ENCODE measurements at regions not wholly inside any gene's neighbourhood (a gene's known extent, or its start where the extent isn't known, plus 50 kb on each side); places are given as distances from the start of the nearest gene placed in this dataset.

DNA sequence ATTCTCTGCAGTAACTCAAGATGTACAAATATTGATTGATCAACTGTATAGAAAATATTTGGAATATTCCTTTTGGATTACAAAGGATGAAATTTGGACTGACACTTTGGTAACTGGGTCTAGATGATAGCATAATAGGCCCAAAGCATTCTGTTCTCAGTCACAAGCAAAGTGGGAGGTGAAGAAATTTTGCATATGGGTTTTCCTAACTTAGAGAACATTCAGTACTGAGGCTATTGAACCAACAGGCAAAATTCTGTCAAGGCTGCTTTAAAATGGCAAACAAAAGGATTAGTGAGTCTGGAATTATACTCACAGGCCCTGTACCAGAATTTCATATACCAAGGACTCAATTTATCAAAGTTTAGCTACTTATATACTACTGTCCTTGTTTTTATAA, 1020.6 kb downstream of the TLE4 start:
- DNase-seq = no peak

DNA sequence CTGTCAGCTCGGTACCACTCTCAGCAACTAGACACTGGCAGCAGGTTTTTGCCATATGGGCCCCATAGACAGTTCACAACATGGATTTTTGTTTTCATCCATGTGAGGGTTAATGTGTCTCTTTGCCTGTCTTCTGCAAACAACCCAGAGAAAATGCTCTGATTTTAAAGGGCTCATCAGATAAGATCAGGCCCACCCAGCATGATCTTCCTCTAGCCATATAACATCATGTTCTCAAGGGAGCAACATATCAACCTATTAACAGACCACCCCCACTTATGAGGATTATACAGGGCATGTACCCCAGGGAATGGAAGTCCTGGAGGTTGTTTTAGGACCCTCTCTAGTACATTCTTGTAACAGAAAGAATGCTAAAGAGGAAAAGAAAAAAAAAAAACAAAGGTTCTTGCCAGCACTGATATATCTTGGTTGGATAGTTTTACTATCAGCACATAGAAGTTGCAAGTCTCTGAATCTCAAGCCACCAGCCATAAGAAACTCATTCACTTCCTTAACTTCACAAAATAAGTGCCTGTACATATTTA, 1015.1 kb downstream of the TLE4 start:
- no peak for DNase-seq

DNA sequence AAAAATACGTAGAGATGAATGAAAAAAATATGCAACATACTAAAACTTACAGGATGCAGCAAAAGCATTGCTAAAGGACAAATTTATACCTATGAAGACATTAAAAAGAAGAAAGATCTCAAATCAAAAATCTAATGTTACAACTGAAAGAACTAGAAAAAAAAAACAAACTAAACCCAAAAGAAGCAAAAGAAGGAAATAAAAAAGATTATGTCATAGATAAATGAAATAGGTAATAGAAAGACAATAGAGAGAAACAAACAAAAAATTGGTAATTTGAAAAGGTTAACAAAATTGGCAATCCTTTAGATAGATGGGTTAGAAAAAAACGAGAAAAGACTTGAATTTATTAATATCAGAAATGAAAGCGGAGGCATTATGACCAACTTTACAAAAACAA, 1000.2 kb downstream of the TLE4 start:
- DNase-seq = no peak

DNA sequence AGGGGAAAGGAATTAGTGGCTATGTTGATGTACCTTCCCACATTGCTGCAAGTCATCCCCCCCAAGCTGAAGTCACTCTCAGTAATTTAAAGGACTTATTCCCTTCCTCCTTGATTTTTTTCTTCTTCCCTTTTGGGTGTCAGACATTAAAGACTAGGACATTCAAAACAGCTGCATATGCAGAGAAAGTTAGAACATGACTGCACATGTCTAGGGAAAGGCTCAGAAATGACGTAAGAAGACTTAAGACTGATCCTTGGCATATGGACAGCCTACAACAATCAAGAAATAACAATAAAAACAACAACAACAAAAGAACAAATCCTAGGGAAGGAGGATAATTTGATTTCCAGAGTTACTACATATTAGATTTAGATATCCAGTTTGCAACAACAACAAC, 997.5 kb downstream of the TLE4 start:
- DNase-seq = no peak

DNA sequence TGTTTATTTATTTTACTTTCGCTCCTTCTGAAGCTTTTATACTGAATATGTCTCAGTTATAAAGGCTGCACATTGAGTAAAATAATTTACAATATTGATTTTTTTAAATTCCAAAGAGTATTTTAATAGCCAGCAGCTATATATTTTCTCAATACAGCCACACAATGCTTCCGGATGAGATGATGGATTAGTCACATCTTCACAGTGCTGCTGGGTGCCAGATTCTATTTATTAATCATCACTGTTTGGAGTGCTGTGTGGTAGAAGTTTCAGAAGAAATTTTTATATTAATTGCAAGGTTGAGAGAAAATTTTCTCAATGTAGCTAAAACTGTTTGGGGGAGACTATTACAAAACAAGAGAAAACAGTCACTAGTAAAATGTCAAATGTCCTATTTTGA, 989.8 kb downstream of the TLE4 start:
- no peak for DNase-seq

DNA sequence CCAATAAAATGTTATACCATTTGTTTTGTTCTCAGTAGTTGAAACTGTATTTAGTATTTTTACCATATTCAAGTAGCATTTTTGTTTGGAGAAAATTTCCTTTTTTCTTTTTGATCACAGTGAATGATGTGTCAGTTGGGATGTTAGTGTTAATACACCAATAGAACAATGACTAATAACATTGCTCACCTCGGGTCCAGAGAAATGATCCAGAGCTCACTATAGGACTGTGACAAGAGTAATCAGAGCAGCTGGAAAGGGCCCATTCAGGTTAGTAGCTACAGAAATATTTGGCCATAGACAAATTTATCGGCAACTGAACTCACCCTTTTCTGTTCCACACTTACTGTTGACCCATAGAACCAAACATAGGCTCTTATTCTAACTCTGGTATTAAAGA, 989.2 kb downstream of the TLE4 start:
- no peak for DNase-seq

DNA sequence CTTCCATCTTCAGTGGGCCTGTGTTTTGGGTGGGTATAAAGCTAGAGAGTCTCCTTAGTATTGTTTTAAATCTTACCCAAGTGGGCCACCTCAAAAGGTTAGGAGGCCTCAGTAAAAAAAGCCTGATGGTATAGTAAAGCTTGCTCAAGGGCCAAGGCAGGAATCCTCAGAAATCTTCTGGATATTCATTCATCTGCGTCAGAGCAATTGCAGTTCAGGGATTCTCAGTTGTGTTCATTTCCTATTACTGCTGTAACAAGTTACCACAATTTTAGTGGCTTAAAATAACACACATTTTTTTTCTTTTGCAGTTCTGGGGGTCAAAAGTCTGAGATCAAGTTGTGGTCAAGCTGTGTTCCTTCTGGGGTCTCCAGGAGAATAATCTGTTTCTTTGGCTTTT, 985.5 kb downstream of the TLE4 start:
- no peak for DNase-seq

DNA sequence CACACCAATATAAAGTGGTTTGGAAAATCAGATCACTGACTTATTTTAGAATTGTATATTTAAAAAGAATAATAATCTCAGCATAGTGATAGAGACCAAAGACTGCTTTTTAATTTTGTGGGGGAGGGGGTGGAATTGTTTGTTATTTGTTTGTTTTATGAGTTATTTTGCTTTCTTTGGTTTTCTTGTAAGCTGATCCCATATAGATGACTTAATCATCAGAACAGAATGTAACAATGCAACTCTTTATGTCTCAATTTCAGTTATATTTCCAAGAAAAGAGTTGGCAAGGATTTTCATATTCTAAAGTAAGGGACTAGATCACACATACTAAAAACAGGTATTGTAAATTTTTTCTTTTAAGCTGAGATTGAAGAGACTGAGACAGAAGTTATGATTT, 984.9 kb downstream of the TLE4 start:
- DNase-seq = no peak

DNA sequence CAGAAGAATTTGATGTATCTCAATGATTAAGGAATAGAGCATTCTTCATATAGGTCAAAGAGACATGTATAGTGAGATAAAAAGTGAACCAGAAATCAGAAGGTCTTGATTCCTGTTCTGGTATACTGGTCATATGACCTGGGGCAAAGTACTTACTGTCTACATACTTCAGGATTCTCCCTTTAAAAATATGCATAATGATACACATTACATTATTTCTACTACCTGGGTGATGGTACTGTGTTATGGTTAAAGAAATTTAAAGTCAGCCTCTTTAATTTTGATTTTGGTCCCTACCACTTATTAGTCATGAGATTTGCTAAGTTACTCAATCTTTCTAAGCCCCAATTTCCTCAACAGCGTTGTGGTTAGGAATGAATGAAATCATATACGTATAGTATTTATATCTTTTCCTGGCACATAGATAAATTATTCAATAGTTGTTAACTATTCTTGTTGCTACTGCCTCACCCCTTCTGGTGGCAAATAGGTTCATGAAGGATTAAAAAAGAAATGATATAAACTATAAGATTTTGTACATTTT, 984.1 kb downstream of the TLE4 start:
- no peak for DNase-seq

DNA sequence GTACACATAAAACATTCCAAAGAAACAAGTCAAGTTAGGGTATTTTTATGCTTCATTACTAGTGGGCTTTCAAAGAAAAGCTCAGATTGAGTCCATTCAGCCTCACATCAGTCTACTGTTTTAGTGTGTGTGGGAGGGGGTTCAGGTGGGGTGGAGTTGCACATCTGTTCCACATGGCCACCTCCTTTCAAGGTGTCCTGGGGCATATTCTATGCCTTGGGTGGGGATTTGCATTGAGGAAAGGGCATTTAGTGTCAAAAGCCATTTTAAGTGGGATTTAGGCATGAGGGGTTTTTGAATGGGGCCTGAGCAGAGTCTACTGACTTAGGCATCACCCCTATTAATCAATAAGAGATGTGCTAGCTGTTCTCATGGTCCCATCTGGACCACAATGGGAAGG, 983.1 kb downstream of the TLE4 start:
- DNase-seq = no peak

DNA sequence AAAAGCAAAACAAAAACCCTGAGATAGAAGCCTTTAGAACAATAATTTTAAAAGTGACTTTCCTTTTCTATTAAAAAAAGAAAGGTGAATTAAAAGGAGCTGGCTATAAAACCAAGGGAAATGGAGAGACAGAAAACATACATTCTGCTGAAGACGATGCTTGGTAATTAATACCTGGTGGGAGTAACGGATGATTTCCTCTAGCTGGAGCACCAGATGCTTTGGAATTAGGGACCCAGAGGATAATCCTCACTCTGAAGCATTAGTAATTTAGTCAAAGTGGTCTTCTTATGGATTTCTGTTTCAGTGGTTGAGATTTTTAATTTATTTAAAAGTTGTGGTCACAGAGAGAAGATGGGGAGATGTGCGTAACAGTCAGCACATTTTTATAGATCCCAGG, 982.5 kb downstream of the TLE4 start:
- no peak for DNase-seq

DNA sequence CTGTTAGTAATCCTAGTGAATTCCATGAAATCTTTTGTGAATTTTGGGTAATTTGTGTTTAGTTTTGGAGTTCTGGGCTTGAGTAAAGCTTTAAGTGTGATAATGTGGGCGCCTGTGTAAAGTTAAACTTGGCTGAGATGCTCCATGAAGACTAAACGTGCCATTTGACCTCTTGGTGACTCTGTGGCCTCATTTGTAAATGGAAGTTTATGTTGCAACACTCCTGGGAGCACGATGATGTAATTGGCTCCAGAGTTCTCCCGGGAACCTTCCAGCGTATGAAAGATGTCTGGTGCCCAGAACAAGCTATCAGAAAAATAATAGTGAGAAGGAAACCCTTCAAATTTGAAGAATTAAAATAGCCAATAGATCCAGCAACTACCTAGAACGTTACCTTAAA, 981.2 kb downstream of the TLE4 start:
- no peak for DNase-seq

DNA sequence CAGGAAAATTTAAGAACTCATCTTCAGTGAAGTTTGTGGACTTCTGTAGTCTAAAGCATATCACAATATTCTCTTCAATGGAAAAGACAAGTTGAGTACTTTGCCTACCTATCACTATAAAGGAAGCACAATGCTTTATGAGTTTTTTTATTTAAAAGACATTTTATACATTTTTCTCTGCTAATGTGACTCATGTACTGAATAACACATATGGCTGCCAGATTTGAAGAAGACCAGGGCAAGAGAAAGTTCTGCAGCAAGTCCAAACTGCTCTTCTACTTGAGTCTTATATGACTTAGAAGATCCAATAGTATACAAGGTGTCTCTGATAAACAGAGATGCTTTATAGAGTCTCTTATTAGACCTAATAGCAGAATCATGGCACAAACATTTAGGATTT, 978.4 kb downstream of the TLE4 start:
- DNase-seq = no peak

DNA sequence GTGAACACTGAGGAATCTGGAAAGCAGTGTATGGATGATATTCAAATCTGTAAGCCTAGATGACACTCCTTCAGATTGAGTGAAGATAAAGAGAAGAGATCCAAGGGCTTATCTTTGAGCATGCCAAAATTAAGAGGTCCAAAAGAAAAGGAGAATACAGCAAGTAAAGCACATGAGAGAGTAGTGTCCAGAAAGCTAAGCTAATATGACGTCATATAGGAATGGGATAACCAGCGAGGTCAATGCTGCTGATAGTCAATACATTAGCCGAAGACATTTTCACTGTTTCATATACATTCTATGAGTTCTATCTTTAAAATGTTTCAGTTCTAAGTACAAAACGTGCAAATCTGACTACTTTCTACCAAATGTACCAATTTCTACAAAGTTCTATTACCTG, 975.8 kb downstream of the TLE4 start:
- DNase-seq = no peak

DNA sequence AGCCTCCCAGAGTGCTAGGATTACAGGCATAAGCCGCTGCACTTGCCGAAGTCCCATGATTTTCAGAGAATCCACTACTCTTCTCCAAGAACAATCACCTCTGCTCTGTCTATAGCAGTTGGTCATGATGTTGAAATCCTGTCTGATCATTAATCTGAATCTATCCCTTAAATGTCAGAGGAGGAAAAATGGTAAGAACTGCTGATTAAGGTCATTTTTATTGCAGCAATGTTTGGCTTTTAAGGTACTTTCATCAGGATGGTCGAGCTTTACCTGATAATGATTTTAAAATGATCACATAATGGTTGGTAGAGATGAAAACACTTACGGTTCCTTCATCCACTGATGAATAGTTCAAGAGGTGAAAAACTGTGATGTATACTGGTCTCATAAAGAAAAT, 968.6 kb downstream of the TLE4 start:
- DNase-seq = no peak

DNA sequence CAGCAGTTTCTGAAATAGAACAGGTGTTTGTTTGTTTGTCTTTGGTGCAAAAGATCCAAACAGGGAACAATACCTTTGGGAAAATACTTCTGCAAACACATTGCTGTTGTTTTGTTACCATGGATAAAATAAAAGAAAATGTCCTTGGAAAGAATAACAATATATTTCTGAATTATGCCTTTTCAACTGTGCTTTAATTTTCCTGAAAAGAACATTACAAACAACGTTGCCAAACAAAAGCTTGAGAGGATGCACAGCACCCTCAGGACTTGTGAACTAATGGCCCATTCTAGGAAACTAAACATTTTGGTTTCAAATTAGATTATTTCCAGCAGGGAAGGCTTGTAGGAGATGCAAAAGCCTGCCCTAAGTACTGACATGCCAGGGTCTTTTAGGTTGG, 967.2 kb downstream of the TLE4 start:
- no peak for DNase-seq

DNA sequence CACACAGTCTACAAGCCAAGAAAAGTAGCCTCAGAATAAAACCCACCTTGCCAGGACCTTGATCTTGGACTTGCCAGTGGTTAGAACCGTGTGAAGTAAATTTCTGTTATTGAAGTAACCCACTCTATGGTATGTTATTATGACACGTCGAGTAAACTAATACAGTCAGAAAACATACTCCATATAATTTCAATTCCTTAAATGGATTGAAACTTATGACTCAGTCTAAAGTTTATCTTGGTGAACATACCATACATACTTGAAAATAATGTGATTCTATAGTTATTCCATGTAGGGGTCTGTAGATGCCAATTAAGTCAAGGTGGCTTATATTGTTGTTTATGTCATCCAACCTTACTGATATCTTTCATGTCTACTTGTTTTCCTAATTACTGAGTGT, 950.7 kb downstream of the TLE4 start:
- DNase-seq = no peak

DNA sequence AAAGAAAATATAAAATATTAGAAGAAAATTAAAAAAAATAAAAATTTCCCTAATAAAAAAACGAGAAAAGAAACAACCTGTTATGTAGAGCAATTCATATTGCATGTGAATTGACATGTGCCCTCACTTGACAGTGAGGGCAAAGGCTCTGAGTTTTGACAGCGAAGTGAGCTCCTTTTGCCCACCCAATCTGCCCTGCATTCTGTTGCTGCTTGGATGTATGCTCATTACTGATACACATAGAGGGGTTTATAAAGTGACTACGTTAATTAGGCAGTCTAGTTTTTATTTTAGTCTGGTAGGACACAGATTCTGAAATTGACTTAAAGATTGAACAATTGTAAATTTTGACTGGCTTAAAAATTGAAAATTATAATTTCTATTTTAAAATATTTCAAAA, 949.4 kb downstream of the TLE4 start:
- no peak for DNase-seq

DNA sequence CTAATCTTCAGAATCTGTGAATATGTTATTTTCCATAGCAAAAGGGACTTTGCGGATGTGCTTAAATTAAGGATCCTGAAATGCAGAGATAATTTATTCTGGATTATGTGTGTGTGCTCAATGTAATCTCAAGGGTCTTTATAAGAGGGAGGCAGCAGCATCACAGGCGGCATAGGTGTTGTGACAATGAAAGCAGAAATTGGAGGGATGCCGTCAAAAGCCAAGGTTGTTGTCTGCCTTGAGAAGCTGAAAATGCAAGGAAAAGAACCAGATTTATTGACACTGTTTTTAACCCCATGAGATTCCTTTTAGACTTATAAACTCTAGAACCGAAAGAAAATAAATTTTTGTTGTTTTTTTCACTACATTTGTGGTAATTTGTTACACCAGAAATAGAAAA, 948.5 kb downstream of the TLE4 start:
- DNase-seq = no peak

DNA sequence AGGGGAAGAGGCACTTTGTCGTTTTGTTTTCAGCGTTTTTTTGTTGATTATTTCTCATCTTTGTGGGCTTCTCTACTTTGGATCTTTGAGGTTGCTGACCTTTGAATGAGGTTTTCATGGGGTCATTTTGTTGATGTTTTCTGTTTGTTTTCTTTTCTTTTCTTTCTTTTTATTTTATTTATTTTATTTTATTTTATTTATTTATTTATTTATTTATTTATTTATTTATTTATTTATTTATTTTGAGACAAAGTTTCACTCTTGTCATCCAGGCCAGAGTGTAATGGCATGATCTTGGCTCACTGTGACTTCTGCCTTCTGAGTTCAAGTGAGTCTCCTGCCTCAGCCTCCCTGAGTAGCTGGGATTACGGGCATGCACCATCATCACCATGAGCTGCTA, 946.7 kb downstream of the TLE4 start:
- no peak for DNase-seq

DNA sequence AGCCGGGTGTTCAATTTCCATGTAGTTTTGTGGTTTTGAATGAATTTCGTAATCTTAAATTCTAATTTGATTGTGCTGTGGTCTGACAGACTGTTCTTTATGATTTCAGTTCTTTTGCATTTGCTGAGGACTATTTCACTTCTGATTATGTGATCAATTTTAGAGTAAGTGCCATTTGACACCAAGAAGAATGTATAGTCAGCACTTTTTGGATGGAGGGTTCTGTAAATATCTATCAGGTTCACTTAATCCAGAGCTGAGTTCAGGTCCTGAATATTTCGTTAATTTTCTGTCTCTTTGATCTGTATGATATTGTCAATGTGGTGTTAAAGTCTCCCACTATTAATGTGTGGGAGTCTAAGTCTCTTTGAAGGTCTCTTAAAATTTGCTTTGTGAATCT, 944.9 kb downstream of the TLE4 start:
- DNase-seq = no peak

DNA sequence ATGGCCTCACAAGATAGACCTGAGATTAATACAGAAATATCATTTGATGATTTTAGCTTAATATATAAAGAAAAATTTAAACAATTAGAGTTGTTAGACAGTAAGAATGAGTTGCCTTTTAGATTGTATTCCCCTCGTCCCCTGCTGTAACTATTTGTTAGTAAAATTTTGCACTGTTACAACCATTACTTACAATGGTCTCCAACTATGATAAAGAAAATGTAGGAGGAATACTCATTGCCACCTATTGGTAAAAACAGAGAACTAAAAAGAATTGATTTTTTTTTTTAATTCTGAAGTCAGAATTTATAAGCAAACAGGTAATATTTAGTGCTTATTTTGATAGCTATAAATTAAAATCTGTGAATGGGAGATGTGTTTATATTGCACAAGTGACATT, 937.6 kb downstream of the TLE4 start:
- no peak for DNase-seq

DNA sequence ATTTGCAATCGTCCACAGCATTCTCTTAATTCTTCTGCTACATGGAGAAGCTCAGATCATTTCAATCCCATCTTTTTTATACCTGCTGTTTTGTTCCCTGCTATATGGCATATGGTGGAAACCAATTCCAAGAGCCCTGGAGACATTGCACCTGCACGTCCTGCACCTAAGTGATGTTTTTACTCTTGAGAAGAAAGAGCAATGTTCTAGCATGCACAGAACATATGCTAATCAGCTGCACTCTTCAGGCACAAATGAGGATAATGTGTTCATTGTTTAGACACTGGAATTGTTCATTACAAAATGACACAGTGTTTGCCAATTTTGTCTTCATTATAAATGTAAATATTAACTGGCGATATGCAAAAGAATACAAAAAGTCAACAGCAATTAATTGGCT, 935.8 kb downstream of the TLE4 start:
- DNase-seq = no peak

DNA sequence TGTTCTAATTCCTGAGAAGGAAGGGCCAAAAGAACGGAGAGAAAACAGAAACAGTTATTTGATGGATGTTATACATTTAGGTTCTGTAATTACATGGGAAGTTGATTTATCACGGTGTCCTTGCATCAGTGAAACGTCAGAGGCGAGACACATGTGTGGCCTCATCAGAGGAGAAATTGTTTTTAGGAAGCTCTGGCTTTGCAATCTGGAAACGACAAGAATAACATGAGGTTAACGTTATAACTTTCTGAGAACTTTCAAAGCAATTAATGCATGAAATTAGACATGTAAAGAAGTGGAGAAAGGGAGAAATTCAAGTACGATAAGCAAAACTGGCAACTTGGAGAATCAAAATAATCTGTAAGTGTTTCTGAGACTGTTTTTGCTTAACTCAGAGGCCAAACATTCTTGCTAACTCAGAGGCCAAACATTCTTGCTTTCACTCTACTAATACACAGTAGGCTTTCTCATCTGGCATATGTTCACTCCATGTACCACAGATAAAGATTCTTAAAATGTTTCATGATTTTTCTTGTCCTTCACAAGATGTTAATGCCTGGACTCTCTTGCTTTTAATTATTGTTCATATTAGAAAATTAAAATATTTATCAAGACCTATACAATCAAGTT, 933.0 kb downstream of the TLE4 start:
- no peak for DNase-seq

DNA sequence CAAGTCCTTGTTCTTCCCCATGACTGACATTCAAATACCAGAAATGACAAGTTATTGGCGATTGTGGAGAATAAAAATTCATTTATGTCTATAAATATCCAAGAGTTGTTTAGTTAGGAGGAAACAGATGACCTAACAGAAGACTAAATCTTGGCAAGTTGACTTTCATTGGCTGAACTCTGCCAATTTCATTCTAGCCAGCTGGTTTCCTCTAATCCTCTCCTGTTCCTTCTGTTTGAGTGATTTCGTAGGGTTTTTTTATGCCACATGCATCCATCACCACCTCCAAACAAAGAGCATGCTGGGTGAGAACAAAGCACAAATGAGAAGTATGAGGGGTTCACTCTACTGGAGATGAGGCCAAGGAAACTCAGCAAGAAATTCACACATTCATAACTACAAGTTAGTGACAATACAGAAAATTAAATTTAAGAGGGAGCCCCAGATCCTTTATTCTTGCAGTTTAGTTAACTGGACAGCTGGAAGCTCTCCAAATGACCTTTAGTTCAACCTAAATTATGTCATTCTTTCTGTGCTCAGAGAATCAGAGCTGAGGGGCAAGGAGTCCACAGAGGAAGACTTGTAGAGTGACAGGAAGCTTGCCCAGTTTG, 932.0 kb downstream of the TLE4 start:
- no peak for DNase-seq
